ENCODE measurements at regions not wholly inside any gene's neighbourhood (a gene's known extent, or its start where the extent isn't known, plus 50 kb on each side); places are given as distances from the start of the nearest gene placed in this dataset.

- no peak overlapping the region for H3K4me3 ChIP-seq (ENCODE audit: control insufficient read depth, low read depth, low read length)
- DNase-seq (ENCODE audit: low read depth): no peak
- no peak for TF ChIP-seq CTCF (IDR thresholded peaks at IDR 0.05; ENCODE audit: control insufficient read depth, insufficient read depth, low read depth, low read length, missing control alignments)
These were observed 116.6 kb downstream of the DLL1 start for GRCh38 chr6:170174124-170174770.

- H3K4me3 ChIP-seq (ENCODE audit: control insufficient read depth, low read depth, low read length): no peak overlapping the region
- no peak for DNase-seq (ENCODE audit: low read depth)
- no peak for TF ChIP-seq CTCF (IDR thresholded peaks at IDR 0.05; ENCODE audit: control insufficient read depth, insufficient read depth, low read depth, low read length, missing control alignments)
These were observed 117.5 kb downstream of the DLL1 start for GRCh38 chr6:170173335-170173881.

- no peak for TF ChIP-seq CTCF (IDR thresholded peaks at IDR 0.05; ENCODE audit: control insufficient read depth, insufficient read depth, low read depth, low read length, missing control alignments)
- no peak for DNase-seq (ENCODE audit: low read depth)
- H3K4me3 ChIP-seq (ENCODE audit: control insufficient read depth, low read depth, low read length): no peak overlapping the region
These were observed 118.0 kb downstream of the DLL1 start for GRCh38 chr6:170172825-170173256.

GRCh38 chr6:170172392-170172791, 118.5 kb downstream of the DLL1 start:
- TF ChIP-seq CTCF (IDR thresholded peaks at IDR 0.05; ENCODE audit: control insufficient read depth, insufficient read depth, low read depth, low read length, missing control alignments): no peak
- no peak overlapping the region for H3K4me3 ChIP-seq (ENCODE audit: control insufficient read depth, low read depth, low read length)
- no peak for DNase-seq (ENCODE audit: low read depth)

- H3K4me3 ChIP-seq (ENCODE audit: control insufficient read depth, low read depth, low read length): no peak overlapping the region
- no peak for TF ChIP-seq CTCF (IDR thresholded peaks at IDR 0.05; ENCODE audit: control insufficient read depth, insufficient read depth, low read depth, low read length, missing control alignments)
- no peak for DNase-seq (ENCODE audit: low read depth)
These were observed 123.2 kb downstream of the DLL1 start for GRCh38 chr6:170167657-170168159.

- no peak for DNase-seq (ENCODE audit: low read depth)
- H3K4me3 ChIP-seq (ENCODE audit: control insufficient read depth, low read depth, low read length): no peak overlapping the region
- TF ChIP-seq CTCF (IDR thresholded peaks at IDR 0.05; ENCODE audit: control insufficient read depth, insufficient read depth, low read depth, low read length, missing control alignments): no peak
These were observed 124.3 kb downstream of the DLL1 start for GRCh38 chr6:170166511-170167122.
